ENCODE measurements at regions not wholly inside any gene's neighbourhood (a gene's known extent, or its start where the extent isn't known, plus 50 kb on each side); places are given as distances from the start of the nearest gene placed in this dataset.

DNA sequence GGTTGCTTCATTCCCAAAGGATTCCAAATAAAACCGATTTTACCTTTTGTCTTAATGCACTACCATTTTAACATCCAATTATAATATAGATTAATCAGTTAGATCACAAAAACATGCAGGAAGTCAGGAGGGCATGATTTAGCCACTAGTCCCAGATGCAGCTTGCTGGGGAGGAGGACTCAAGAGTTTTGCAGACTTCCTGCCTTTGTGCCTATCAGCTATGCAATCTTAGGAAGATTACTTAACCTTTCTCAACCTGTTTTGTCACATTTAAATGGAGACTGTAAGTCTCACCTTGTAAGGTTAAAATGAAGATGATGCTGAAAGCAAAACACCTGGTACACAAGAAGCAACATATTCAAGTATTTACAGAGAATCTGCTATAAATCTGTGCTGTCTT, 242.4 kb upstream of the GOLIM4 start:
- ChIA-PET CTCF (no interaction called here), POLR2A (no interaction called here)
- Histone ChIP-seq H4K20me1 (ENCODE audit: insufficient read depth) (no peaks in the 10 kb centered on the region), H3K4me2 (no peak overlapping the region), H3K79me2 (ENCODE audit: insufficient read depth) (no peaks in the 10 kb centered on the region), H3F3A (replicated peaks; ENCODE audit: insufficient read depth) (no peaks in the 10 kb centered on the region), H3K9ac (no peak overlapping the region), H3K9me3 (no peaks in the 10 kb centered on the region), H3K4me1 (ENCODE audit: control insufficient read depth in 1 of 2, insufficient read depth in 2 of 2, low read depth in 1 of 2, low read length in 1 of 2) (peaks cover 2 to 7% of the 10 kb centered on the region in 2 experiments; a peak in 3 of 4 replicates), H2AFZ (ENCODE audit: low read depth) (no peak overlapping the region), H3K27me3 (ENCODE audit: insufficient read depth) (no peaks in the 10 kb centered on the region), H3K4me3 (ENCODE audit: low read depth in 2 of 2, low read length in 1 of 2) (no peak overlapping the region), H3K36me3 (replicated peaks in 1 of 2; ENCODE audit: control insufficient read depth in 1 of 2, insufficient read depth in 2 of 2, low read length in 1 of 2) (no peaks in the 10 kb centered on the region), H3K27ac (ENCODE audit: low read depth in 2 of 2, low read length in 1 of 2) (no peak overlapping the region), H3K9me2 (no peaks in the 10 kb centered on the region)
- 24% methylated on average over 1 of the region's 1 CpG for WGBS (ENCODE audit: low lambda C conversion rate)
- no peak for DNase-seq
- no peak for TF ChIP-seq FOSL2 (IDR thresholded peaks at IDR 0.05; ENCODE audit: borderline replicate concordance, low read depth)
- no peak for TF ChIP-seq MXI1 (IDR thresholded peaks at IDR 0.05; ENCODE audit: low read depth, low read length)
- TF ChIP-seq CHD2 (IDR thresholded peaks at IDR 0.05; ENCODE audit: low read length, partially characterized antibody) = no peak
- TF ChIP-seq, protein P1, sequence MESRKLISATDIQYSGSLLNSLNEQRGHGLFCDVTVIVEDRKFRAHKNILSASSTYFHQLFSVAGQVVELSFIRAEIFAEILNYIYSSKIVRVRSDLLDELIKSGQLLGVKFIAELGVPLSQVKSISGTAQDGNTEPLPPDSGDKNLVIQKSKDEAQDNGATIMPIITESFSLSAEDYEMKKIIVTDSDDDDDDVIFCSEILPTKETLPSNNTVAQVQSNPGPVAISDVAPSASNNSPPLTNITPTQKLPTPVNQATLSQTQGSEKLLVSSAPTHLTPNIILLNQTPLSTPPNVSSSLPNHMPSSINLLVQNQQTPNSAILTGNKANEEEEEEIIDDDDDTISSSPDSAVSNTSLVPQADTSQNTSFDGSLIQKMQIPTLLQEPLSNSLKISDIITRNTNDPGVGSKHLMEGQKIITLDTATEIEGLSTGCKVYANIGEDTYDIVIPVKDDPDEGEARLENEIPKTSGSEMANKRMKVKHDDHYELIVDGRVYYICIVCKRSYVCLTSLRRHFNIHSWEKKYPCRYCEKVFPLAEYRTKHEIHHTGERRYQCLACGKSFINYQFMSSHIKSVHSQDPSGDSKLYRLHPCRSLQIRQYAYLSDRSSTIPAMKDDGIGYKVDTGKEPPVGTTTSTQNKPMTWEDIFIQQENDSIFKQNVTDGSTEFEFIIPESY (IDR thresholded peaks at IDR 0.05; ENCODE audit: borderline replicate concordance, low read depth) = no peak
- TF ChIP-seq TEAD4 (IDR thresholded peaks at IDR 0.05; ENCODE audit: borderline replicate concordance, insufficient read depth) = no peak
- TF ChIP-seq, protein P2, sequence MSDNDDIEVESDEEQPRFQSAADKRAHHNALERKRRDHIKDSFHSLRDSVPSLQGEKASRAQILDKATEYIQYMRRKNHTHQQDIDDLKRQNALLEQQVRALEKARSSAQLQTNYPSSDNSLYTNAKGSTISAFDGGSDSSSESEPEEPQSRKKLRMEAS (IDR thresholded peaks at IDR 0.05; ENCODE audit: low read depth) = no peak
- TF ChIP-seq, protein P3, sequence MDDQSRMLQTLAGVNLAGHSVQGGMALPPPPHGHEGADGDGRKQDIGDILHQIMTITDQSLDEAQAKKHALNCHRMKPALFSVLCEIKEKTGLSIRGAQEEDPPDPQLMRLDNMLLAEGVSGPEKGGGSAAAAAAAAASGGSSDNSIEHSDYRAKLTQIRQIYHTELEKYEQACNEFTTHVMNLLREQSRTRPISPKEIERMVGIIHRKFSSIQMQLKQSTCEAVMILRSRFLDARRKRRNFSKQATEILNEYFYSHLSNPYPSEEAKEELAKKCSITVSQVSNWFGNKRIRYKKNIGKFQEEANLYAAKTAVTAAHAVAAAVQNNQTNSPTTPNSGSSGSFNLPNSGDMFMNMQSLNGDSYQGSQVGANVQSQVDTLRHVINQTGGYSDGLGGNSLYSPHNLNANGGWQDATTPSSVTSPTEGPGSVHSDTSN (IDR thresholded peaks at IDR 0.05) = no peak
- TF ChIP-seq POLR2AphosphoS5 (IDR thresholded peaks at IDR 0.05; ENCODE audit: low read depth, low read length) = no peak
- no peak for TF ChIP-seq EZH2phosphoT487 (IDR thresholded peaks at IDR 0.05; ENCODE audit: borderline replicate concordance, low read depth)
- no peak for TF ChIP-seq GATA2 (CRISPR knock-in tag; IDR thresholded peaks at IDR 0.05)
- TF ChIP-seq, protein P4, sequence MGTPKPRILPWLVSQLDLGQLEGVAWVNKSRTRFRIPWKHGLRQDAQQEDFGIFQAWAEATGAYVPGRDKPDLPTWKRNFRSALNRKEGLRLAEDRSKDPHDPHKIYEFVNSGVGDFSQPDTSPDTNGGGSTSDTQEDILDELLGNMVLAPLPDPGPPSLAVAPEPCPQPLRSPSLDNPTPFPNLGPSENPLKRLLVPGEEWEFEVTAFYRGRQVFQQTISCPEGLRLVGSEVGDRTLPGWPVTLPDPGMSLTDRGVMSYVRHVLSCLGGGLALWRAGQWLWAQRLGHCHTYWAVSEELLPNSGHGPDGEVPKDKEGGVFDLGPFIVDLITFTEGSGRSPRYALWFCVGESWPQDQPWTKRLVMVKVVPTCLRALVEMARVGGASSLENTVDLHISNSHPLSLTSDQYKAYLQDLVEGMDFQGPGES (IDR thresholded peaks at IDR 0.05; ENCODE audit: low read depth, low read length) = no peak
- TF ChIP-seq SMC3 (IDR thresholded peaks at IDR 0.05; ENCODE audit: low read depth, low read length) = no peak
- TF ChIP-seq TAF1 (IDR thresholded peaks at IDR 0.05; ENCODE audit: borderline replicate concordance, low read depth, low read length) = no peak
- no peak for TF ChIP-seq FOXM1 (IDR thresholded peaks at IDR 0.05; ENCODE audit: low read depth)
- TF ChIP-seq, protein P5, sequence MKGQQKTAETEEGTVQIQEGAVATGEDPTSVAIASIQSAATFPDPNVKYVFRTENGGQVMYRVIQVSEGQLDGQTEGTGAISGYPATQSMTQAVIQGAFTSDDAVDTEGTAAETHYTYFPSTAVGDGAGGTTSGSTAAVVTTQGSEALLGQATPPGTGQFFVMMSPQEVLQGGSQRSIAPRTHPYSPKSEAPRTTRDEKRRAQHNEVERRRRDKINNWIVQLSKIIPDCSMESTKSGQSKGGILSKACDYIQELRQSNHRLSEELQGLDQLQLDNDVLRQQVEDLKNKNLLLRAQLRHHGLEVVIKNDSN (IDR thresholded peaks at IDR 0.05; ENCODE audit: borderline replicate concordance, low read depth) = no peak
- no peak for TF ChIP-seq MEF2A (IDR thresholded peaks at IDR 0.05; ENCODE audit: borderline replicate concordance, low read depth)

All from SK-N-SH (cell line).